SK-N-SH (cell line): ENCODE measurements at regions not wholly inside any gene's neighbourhood (a gene's known extent, or its start where the extent isn't known, plus 50 kb on each side); places are given as distances from the start of the nearest gene placed in this dataset.

Experiments
- CTCF ChIA-PET: fragments of 300-600, 350-600 bp; formaldehyde crosslinking; extraction: SDS; loops from one replicate; lab custom pipeline; 2021; lab: Yijun Ruan, JAX
- POLR2A ChIA-PET: fragments of 350-600 bp; sonication (Branson Sonifier 250); formaldehyde crosslinking; extraction: SDS; loops from one replicate; lab custom pipeline; 2020; ENCODE audit warnings: antibody characterized with exemption, inconsistent platforms; lab: Yijun Ruan, JAX
- DNase-seq: peaks from one replicate; pipeline ENCODE4 v3.0.0; 2012
- H2AFZ ChIP-seq: fragments of 200-600 bp; sonication (generic); 2 replicates; pipeline ENCODE4 v1.8.1; 2016; ENCODE audit warnings: antibody characterized with exemption, mild to moderate bottlenecking, low read depth
- H3F3A ChIP-seq: fragments of 200-600 bp; sonication (generic); replicated peaks from 2 replicates; pipeline ENCODE3; 2016; ENCODE audit warnings: antibody characterized with exemption, mild to moderate bottlenecking; ENCODE audit not compliant: insufficient read depth
- H3K27ac ChIP-seq, 2 experiments: fragments of 200-500 bp in 1 of 2; fragments of 200-600 bp in 1 of 2; sonication (Bioruptor generic) in 1 of 2; sonication (generic), shearing (Covaris generic) in 1 of 2; 2 replicates each; pipeline versions ENCODE4 v1.5.1 to v1.6.1; 2014 to 2016; ENCODE audit warnings: low read depth in 2 of 2, inconsistent platforms in 1 of 2, low read length in 1 of 2, mild to moderate bottlenecking in 1 of 2, mixed read lengths in 1 of 2
- H3K27me3 ChIP-seq: fragments of 200-600 bp; sonication (generic), shearing (Covaris generic); 2 replicates; pipeline ENCODE4 v1.6.1; 2016; ENCODE audit warnings: mixed run types; ENCODE audit not compliant: insufficient read depth
- H3K36me3 ChIP-seq, 2 experiments: fragments of 200-500 bp in 1 of 2; fragments of 200-600 bp in 1 of 2; sonication (Bioruptor generic) in 1 of 2; sonication (generic) in 1 of 2; replicated peaks in 1 of 2; 2 replicates each; pipeline versions ENCODE3 to v1.5.1; 2014 to 2016; ENCODE audit warnings: low read length in 1 of 2, mild to moderate bottlenecking in 1 of 2; ENCODE audit not compliant: insufficient read depth in 2 of 2, control insufficient read depth in 1 of 2
- H3K4me1 ChIP-seq, 2 experiments: fragments of 200-500 bp in 1 of 2; fragments of 200-600 bp in 1 of 2; sonication (Bioruptor generic) in 1 of 2; sonication (generic), shearing (Covaris generic) in 1 of 2; 2 replicates each; pipeline versions ENCODE4 v1.5.1 to v1.6.1; 2014 to 2016; ENCODE audit warnings: low read depth in 1 of 2, low read length in 1 of 2, mixed run types in 1 of 2; ENCODE audit not compliant: insufficient read depth in 2 of 2, control insufficient read depth in 1 of 2
- H3K4me2 ChIP-seq: fragments of 200-600 bp; sonication (generic), shearing (Covaris generic); 2 replicates; pipeline ENCODE4 v1.6.1; 2017; ENCODE audit warnings: mixed run types
- H3K4me3 ChIP-seq, 2 experiments: fragments of 200-500 bp in 1 of 2; fragments of 200-600 bp in 1 of 2; sonication (Bioruptor generic) in 1 of 2; sonication (generic), shearing (Covaris generic) in 1 of 2; 2 replicates each; pipeline versions ENCODE4 v1.5.1 to v1.8.1; 2014 to 2016; ENCODE audit warnings: low read depth in 2 of 2, inconsistent platforms in 1 of 2, low read length in 1 of 2, mild to moderate bottlenecking in 1 of 2, mixed read lengths in 1 of 2, moderate library complexity in 1 of 2
- H3K79me2 ChIP-seq: fragments of 200-600 bp; sonication (generic); 2 replicates; pipeline ENCODE4 v1.8.1; 2017; ENCODE audit warnings: mild to moderate bottlenecking; ENCODE audit not compliant: insufficient read depth
- H3K9ac ChIP-seq: fragments of 200-600 bp; sonication (generic); 2 replicates; pipeline ENCODE4 v1.6.1; 2017; ENCODE audit warnings: mixed run types
- H3K9me2 ChIP-seq: fragments of 200-600 bp; sonication (generic); 2 replicates; pipeline ENCODE4 v1.6.1; 2017; ENCODE audit warnings: mixed run types
- H3K9me3 ChIP-seq: fragments of 200-600 bp; sonication (generic); 2 replicates; pipeline ENCODE4 v1.6.1; 2017; ENCODE audit warnings: mixed run types, mild to moderate bottlenecking, moderate library complexity
- H4K20me1 ChIP-seq: fragments of 200-600 bp; sonication (generic); 2 replicates; pipeline ENCODE4 v1.6.1; 2017; ENCODE audit warnings: mild to moderate bottlenecking, mixed run types; ENCODE audit not compliant: insufficient read depth
- CHD2 ChIP-seq: fragments of 150-350 bp; IDR thresholded peaks from 2 replicates; pipeline ENCODE4 v1.6.1; 2018; ENCODE audit warnings: low read length; ENCODE audit not compliant: partially characterized antibody
- ELF1 ChIP-seq: IDR thresholded peaks from 2 replicates; pipeline ENCODE4 v1.4.0; 2012
- EP300 ChIP-seq, 2 experiments: IDR thresholded peaks; 2 replicates each; pipeline versions ENCODE4 v1.4.0 to v1.6.1; 2012; ENCODE audit warnings: borderline replicate concordance in 1 of 2, low read depth in 1 of 2, low read length in 1 of 2
- GABPA ChIP-seq: IDR thresholded peaks from 2 replicates; pipeline ENCODE4 v1.4.0; 2012; ENCODE audit warnings: low read depth, mild to moderate bottlenecking
- JUND ChIP-seq: IDR thresholded peaks from 2 replicates; pipeline ENCODE4 v1.4.0; 2012
- NRF1 ChIP-seq: IDR thresholded peaks from 2 replicates; pipeline ENCODE4 v1.6.1; 2012; ENCODE audit warnings: low read depth, mild to moderate bottlenecking, low read length
- POLR2AphosphoS5 ChIP-seq: IDR thresholded peaks from 2 replicates; pipeline ENCODE4 v1.6.1; 2012; ENCODE audit warnings: low read depth, low read length
- RAD21 ChIP-seq: IDR thresholded peaks from 2 replicates; pipeline ENCODE4 v1.6.1; 2012; ENCODE audit warnings: mild to moderate bottlenecking, low read length
- RXRA ChIP-seq: IDR thresholded peaks from 2 replicates; pipeline ENCODE4 v1.4.0; 2012; ENCODE audit warnings: low read depth, mild to moderate bottlenecking, borderline replicate concordance
- SIN3A ChIP-seq: IDR thresholded peaks from 2 replicates; pipeline ENCODE4 v1.6.1; 2012; ENCODE audit warnings: low read depth, mild to moderate bottlenecking, low read length, moderate library complexity, borderline replicate concordance
- SMC3 ChIP-seq: IDR thresholded peaks from 2 replicates; pipeline ENCODE4 v1.6.1; 2012; ENCODE audit warnings: low read depth, low read length, improper control_type of control experiment
- TAF1 ChIP-seq: IDR thresholded peaks from 2 replicates; pipeline ENCODE4 v1.6.1; 2012; ENCODE audit warnings: low read depth, mild to moderate bottlenecking, low read length, moderate library complexity, borderline replicate concordance
- TCF12 ChIP-seq: IDR thresholded peaks from 2 replicates; pipeline ENCODE4 v1.4.0; 2012
- TEAD4 ChIP-seq: IDR thresholded peaks from 2 replicates; pipeline ENCODE4 v1.4.0; 2012; ENCODE audit warnings: mild to moderate bottlenecking, borderline replicate concordance; ENCODE audit not compliant: insufficient read depth
- WGBS: methylation state at CpG from one replicate; pipeline ENCODE4 v1.1.6; 2017; ENCODE audit warnings: low lambda C conversion rate; 5-methylcytosine and 5-hydroxymethylcytosine counted together
- TF ChIP-seq, protein P1 (sequence below): IDR thresholded peaks from 2 replicates; pipeline ENCODE4 v1.4.0; 2012; ENCODE audit warnings: low read depth
- TF ChIP-seq, protein P2 (sequence below): IDR thresholded peaks from 2 replicates; pipeline ENCODE4 v1.4.0; 2012; ENCODE audit warnings: low read depth, borderline replicate concordance
- TF ChIP-seq, protein P3 (sequence below): IDR thresholded peaks from 2 replicates; pipeline ENCODE4; 2012

DNA sequence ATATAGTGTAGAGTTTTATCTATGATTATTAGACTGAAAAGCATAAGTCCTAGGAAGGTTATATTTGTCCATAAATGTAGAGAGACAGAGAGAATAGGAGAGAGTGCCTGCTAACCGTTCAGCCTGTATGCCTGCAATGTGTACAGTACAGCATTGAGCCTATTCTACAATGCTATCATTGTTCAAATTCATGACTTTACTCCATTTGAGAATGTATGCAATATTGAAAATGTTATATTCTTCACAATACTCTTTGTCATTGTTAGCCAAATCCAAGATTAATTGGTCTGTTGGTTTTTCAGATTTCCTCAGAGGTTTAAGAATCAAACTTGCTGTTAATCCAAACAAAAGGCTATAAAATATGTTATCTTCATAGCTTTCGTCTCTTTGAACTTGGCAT lies 585.2 kb upstream of the B3GALT2 start:
- POLR2A ChIA-PET: no interaction called here
- H3K9me3 ChIP-seq: no peaks in the 10 kb centered on the region
- H3K27ac ChIP-seq: no peak overlapping the region
- CTCF ChIA-PET: no interaction called here
- H3K9me2 ChIP-seq: no peaks in the 10 kb centered on the region
- no peaks in the 10 kb centered on the region for H3F3A ChIP-seq
- WGBS: 23% methylated on average over 2 of the region's 2 CpGs
- H4K20me1 ChIP-seq: no peaks in the 10 kb centered on the region
- TF ChIP-seq, protein P1, sequence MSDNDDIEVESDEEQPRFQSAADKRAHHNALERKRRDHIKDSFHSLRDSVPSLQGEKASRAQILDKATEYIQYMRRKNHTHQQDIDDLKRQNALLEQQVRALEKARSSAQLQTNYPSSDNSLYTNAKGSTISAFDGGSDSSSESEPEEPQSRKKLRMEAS: no peak
- TF ChIP-seq RXRA: no peak
- no peak for TF ChIP-seq NRF1
- no peak for TF ChIP-seq SIN3A
- no peak for DNase-seq
- H3K9ac ChIP-seq: no peak overlapping the region
- no peak overlapping the region for H3K4me3 ChIP-seq
- H2AFZ ChIP-seq: no peak overlapping the region
- H3K4me1 ChIP-seq: no peaks in the 10 kb centered on the region; a peak in 1 of 4 replicates
- no peaks in the 10 kb centered on the region for H3K79me2 ChIP-seq
- no peaks in the 10 kb centered on the region for H3K27me3 ChIP-seq
- H3K4me2 ChIP-seq: no peak overlapping the region
- no peaks in the 10 kb centered on the region for H3K36me3 ChIP-seq

DNA sequence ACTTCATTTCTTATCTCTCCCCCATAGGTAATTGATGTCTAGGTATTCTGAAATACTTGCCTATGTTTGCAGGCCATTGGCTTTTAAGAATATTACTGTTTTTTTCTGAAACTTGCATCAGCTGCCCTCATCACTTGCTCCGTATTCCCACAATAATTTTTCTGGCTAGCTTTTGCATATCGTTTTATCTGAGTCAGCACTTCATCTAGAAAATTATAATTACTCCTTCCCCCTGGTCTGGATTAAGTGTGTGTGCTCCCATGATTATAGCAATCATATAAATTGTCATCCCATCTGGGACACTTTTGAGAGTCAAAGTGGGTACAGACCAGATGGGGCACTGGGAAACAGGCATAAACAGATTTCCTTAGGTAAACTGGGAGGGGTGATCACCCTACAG lies 583.2 kb upstream of the B3GALT2 start:
- Histone ChIP-seq H2AFZ (no peak overlapping the region), H3K9ac (no peak overlapping the region), H3K79me2 (no peaks in the 10 kb centered on the region), H3F3A (no peaks in the 10 kb centered on the region), H3K4me2 (no peak overlapping the region), H3K27ac (no peak overlapping the region), H3K4me3 (no peak overlapping the region), H3K9me2 (no peaks in the 10 kb centered on the region), H3K9me3 (no peaks in the 10 kb centered on the region), H4K20me1 (no peaks in the 10 kb centered on the region), H3K27me3 (no peaks in the 10 kb centered on the region), H3K36me3 (no peaks in the 10 kb centered on the region), H3K4me1 (no peaks in the 10 kb centered on the region; a peak in 1 of 4 replicates)
- WGBS: 34% methylated on average over 2 of the region's 2 CpGs
- CTCF ChIA-PET: no interaction called here
- TF ChIP-seq, protein P2, sequence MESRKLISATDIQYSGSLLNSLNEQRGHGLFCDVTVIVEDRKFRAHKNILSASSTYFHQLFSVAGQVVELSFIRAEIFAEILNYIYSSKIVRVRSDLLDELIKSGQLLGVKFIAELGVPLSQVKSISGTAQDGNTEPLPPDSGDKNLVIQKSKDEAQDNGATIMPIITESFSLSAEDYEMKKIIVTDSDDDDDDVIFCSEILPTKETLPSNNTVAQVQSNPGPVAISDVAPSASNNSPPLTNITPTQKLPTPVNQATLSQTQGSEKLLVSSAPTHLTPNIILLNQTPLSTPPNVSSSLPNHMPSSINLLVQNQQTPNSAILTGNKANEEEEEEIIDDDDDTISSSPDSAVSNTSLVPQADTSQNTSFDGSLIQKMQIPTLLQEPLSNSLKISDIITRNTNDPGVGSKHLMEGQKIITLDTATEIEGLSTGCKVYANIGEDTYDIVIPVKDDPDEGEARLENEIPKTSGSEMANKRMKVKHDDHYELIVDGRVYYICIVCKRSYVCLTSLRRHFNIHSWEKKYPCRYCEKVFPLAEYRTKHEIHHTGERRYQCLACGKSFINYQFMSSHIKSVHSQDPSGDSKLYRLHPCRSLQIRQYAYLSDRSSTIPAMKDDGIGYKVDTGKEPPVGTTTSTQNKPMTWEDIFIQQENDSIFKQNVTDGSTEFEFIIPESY: no peak
- TF ChIP-seq ELF1: no peak
- TF ChIP-seq, protein P3, sequence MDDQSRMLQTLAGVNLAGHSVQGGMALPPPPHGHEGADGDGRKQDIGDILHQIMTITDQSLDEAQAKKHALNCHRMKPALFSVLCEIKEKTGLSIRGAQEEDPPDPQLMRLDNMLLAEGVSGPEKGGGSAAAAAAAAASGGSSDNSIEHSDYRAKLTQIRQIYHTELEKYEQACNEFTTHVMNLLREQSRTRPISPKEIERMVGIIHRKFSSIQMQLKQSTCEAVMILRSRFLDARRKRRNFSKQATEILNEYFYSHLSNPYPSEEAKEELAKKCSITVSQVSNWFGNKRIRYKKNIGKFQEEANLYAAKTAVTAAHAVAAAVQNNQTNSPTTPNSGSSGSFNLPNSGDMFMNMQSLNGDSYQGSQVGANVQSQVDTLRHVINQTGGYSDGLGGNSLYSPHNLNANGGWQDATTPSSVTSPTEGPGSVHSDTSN: no peak
- TF ChIP-seq CHD2: no peak
- TF ChIP-seq TAF1: no peak
- DNase-seq: no peak
- POLR2A ChIA-PET: no interaction called here

DNA sequence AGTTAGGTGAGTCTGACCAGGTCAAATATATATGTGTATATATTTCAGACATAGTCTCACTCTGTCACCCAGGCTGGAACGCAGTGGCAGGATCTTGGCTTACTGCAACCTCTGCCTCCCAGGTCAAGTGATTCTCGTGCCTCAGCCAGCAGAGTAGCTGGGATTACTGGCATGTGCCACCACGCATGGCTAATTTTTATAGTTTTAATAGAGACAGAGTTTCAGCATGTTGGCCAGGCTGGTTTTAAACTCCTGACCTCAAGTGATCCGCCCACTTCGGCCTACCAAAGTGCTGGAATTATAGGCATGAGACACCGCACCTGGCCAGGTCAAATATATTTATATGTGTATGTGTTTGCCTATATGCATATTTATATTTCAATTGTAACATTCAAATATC lies 581.5 kb upstream of the B3GALT2 start:
- H3K36me3 ChIP-seq: no peaks in the 10 kb centered on the region
- H3K9me2 ChIP-seq: no peaks in the 10 kb centered on the region
- no peak overlapping the region for H3K27ac ChIP-seq
- H4K20me1 ChIP-seq: no peaks in the 10 kb centered on the region
- CTCF ChIA-PET: interaction anchor here (1.0 kb wide), 1 partner anchor 15 kb away, joined by 3 read pairs; no protein-coding TSS in a partner anchor
- WGBS: 65% methylated on average over 6 of the region's 6 CpGs
- H3K4me2 ChIP-seq: no peak overlapping the region
- no peak overlapping the region for H3K9ac ChIP-seq
- POLR2A ChIA-PET: no interaction called here
- no peaks in the 10 kb centered on the region for H3K79me2 ChIP-seq
- H2AFZ ChIP-seq: no peak overlapping the region
- H3F3A ChIP-seq: peaks cover 10% of the 10 kb centered on the region
- DNase-seq: no peak
- no peak overlapping the region for H3K4me3 ChIP-seq
- no peaks in the 10 kb centered on the region for H3K9me3 ChIP-seq
- H3K4me1 ChIP-seq: peaks cover 0 to 2% of the 10 kb centered on the region in 2 experiments; a peak in 2 of 4 replicates
- no peaks in the 10 kb centered on the region for H3K27me3 ChIP-seq
- TF ChIP-seq, protein P3: no peak
- TF ChIP-seq JUND (no peak), POLR2AphosphoS5 (no peak), SMC3 (no peak), TEAD4 (no peak), EP300 (IDR thresholded peaks at IDR 0.05; ENCODE audit: borderline replicate concordance in 1 of 2, low read depth in 1 of 2, low read length in 1 of 2) (no peak), TCF12 (no peak), RAD21 (no peak), GABPA (no peak)
